ENCODE measurements at regions not wholly inside any gene's neighbourhood (a gene's known extent, or its start where the extent isn't known, plus 50 kb on each side); places are given as distances from the start of the nearest gene placed in this dataset.

DNA sequence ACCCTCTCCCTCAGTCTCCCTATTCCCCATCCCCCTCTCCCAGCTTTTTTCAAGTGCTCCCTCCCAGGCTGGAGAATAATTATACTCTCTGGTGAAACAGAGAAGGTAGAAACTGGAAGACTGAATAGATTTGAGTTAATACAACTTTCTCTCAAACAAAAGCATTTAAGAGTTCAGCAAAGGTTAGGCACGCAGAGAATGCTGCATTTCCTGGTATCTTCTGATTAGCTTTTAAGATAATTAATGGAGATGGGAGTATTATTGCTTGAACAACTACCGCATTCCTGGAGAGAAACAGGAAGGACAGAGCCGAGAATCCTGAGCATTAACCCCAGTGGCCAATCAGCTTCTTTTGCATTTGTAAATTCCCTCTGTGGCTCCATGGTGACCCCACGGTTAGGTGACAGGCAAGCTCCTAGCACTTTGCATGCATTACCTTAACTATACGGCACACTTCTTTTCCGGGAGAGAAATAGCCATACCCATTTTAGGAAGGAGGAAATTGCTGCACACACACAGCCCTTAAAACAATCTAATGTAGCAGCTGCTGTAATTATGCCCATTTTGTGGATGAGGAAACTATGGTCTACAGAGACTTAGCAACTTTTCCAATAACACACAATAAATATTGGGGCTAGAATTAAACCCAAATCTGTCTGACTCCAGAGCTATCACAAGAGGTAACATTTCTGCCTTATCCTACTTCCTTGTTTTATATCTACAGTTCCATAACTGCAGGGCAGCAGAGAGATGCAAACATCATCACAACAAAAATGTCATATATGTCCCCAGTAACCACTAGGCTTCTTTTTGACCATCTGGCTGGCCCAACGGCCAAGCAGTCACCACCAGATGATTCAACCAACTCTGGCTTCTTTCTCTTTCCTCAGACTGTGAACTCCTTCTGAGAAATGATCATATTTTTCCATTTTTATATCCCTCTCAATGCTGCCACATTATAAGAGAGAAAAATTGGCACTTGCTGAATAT is 169.9 kb downstream of the CD24 start:
- Histone ChIP-seq H3K4me1 (replicated peaks; ENCODE audit: insufficient read depth) (peaks cover 24% of the 10 kb centered on the region), H3K27me3 (ENCODE audit: insufficient read depth, low read depth) (no peaks in the 10 kb centered on the region), H3K4me3 (no peak overlapping the region), H3K79me2 (ENCODE audit: low read depth) (no peaks in the 10 kb centered on the region), H3K27ac (peak overlapping the region; percentile 38), H3K9me3 (ENCODE audit: insufficient read depth, low read depth) (peaks cover 17% of the 10 kb centered on the region; the same call in 1 of the 2 replicates), H3F3A (ENCODE audit: insufficient read depth, low read depth) (peaks cover 8% of the 10 kb centered on the region), H3K9me2 (ENCODE audit: insufficient read depth) (no peaks in the 10 kb centered on the region), H2AFZ (no peak overlapping the region), H4K20me1 (ENCODE audit: insufficient read depth) (no peaks in the 10 kb centered on the region), H3K4me2 (0 out of 2 replicates have a peak overlapping the region, but pooled peaks have one; percentile 13), H3K36me3 (ENCODE audit: low read depth) (no peaks in the 10 kb centered on the region)
- TF ChIP-seq, protein P1, sequence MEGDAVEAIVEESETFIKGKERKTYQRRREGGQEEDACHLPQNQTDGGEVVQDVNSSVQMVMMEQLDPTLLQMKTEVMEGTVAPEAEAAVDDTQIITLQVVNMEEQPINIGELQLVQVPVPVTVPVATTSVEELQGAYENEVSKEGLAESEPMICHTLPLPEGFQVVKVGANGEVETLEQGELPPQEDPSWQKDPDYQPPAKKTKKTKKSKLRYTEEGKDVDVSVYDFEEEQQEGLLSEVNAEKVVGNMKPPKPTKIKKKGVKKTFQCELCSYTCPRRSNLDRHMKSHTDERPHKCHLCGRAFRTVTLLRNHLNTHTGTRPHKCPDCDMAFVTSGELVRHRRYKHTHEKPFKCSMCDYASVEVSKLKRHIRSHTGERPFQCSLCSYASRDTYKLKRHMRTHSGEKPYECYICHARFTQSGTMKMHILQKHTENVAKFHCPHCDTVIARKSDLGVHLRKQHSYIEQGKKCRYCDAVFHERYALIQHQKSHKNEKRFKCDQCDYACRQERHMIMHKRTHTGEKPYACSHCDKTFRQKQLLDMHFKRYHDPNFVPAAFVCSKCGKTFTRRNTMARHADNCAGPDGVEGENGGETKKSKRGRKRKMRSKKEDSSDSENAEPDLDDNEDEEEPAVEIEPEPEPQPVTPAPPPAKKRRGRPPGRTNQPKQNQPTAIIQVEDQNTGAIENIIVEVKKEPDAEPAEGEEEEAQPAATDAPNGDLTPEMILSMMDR (conservative IDR thresholded peaks at IDR 0.05): no peak
- no peak for TF ChIP-seq EZH2 (IDR thresholded peaks at IDR 0.05; ENCODE audit: low read depth)
- CTCF ChIA-PET: interaction anchor here (0.6 to 0.9 kb wide), 2 partner anchors 36 to 196 kb away, joined by 4 to 6 read pairs; no protein-coding TSS in a partner anchor
- intact Hi-C loops (cut with micrococcal nuclease; ENCODE audit: unreplicated experiment): loop anchor here (1.0 kb wide), 1 partner anchor 66 kb away; no protein-coding TSS in a partner anchor
- peak; percentile 65 to 84 for DNase-seq
- POLR2A ChIA-PET (ENCODE audit: unreplicated experiment): interaction anchor here (0.6 to 0.7 kb wide), 3 partner anchors 21 to 65 kb away, joined by 4 to 8 read pairs (median 4); no protein-coding TSS in a partner anchor
- BruUV-seq (replicated peaks): no TSS peak

DNA sequence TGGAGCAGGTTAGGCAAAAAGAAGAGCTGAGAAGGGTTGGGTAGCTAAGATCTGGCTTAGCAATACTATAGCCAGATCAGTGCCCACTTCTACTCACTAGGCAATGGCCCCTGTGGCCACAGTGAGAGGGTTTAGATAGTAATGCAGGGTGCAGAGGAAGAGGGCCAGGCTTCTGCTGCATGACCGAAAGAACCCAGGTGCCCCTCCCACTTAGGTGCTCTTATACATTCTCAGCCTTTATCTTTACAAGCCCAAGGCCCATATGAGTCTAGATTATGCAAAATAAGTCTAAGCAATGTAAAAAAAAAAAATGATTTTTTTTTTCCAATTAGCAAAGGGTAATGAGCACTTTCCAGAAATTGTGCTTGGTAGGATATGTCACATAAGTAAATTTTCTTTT is 171.3 kb downstream of the CD24 start:
- ChIA-PET CTCF (interaction anchor here (0.5 kb wide), 1 partner anchor 172 kb away, joined by 8 read pairs; no protein-coding TSS in a partner anchor), POLR2A (ENCODE audit: unreplicated experiment) (interaction anchor here (0.7 kb wide), 1 partner anchor 55 kb away, joined by 4 read pairs; no protein-coding TSS in a partner anchor)
- no peak overlapping the region for H3K27ac ChIP-seq

GRCh38 chr6:106802139-106802538 is 172.4 kb downstream of the CD24 start:
- no peak overlapping the region for H3K27ac ChIP-seq
- TF ChIP-seq EZH2 (IDR thresholded peaks at IDR 0.05; ENCODE audit: low read depth): no peak
- TF ChIP-seq, protein P1 (conservative IDR thresholded peaks at IDR 0.05): no peak
- POLR2A ChIA-PET (ENCODE audit: unreplicated experiment): no interaction called here

More for the DNA sequence above, 171.3 kb downstream of the CD24 start:
- no TSS peak for BruUV-seq (replicated peaks)
- no peak for DNase-seq
- H3F3A ChIP-seq (ENCODE audit: insufficient read depth, low read depth): peaks cover 18% of the 10 kb centered on the region
- H3K9me3 ChIP-seq (ENCODE audit: insufficient read depth, low read depth): peaks cover 9% of the 10 kb centered on the region; the same call in 1 of the 2 replicates
- H3K36me3 ChIP-seq (ENCODE audit: low read depth): no peaks in the 10 kb centered on the region
- H3K4me2 ChIP-seq: no peak overlapping the region
- H3K4me1 ChIP-seq (replicated peaks; ENCODE audit: insufficient read depth): peaks cover 35% of the 10 kb centered on the region
- H2AFZ ChIP-seq: no peak overlapping the region
- TF ChIP-seq, protein P1 (conservative IDR thresholded peaks at IDR 0.05): no peak
- TF ChIP-seq EZH2 (IDR thresholded peaks at IDR 0.05; ENCODE audit: low read depth): no peak
- no peaks in the 10 kb centered on the region for H3K27me3 ChIP-seq (ENCODE audit: insufficient read depth, low read depth)
- H3K4me3 ChIP-seq: no peak overlapping the region
- intact Hi-C loops (cut with micrococcal nuclease; ENCODE audit: unreplicated experiment): no loop called here
- no peaks in the 10 kb centered on the region for H3K79me2 ChIP-seq (ENCODE audit: low read depth)
- H4K20me1 ChIP-seq (ENCODE audit: insufficient read depth): no peaks in the 10 kb centered on the region
- H3K9me2 ChIP-seq (ENCODE audit: insufficient read depth): no peaks in the 10 kb centered on the region

More at GRCh38 chr6:106802139-106802538, 172.4 kb downstream of the CD24 start:
- Histone ChIP-seq H3K4me2 (no peak overlapping the region), H4K20me1 (ENCODE audit: insufficient read depth) (no peaks in the 10 kb centered on the region), H3K79me2 (ENCODE audit: low read depth) (no peaks in the 10 kb centered on the region), H3K9me3 (ENCODE audit: insufficient read depth, low read depth) (peaks cover 1% of the 10 kb centered on the region; the same call in 1 of the 2 replicates), H3K9me2 (ENCODE audit: insufficient read depth) (no peaks in the 10 kb centered on the region), H3K36me3 (ENCODE audit: low read depth) (no peaks in the 10 kb centered on the region), H2AFZ (no peak overlapping the region), H3K4me1 (replicated peaks; ENCODE audit: insufficient read depth) (peaks cover 45% of the 10 kb centered on the region), H3F3A (ENCODE audit: insufficient read depth, low read depth) (peaks cover 28% of the 10 kb centered on the region), H3K27me3 (ENCODE audit: insufficient read depth, low read depth) (no peaks in the 10 kb centered on the region), H3K4me3 (no peak overlapping the region)
- intact Hi-C loops (cut with micrococcal nuclease; ENCODE audit: unreplicated experiment): no loop called here
- no TSS peak for BruUV-seq (replicated peaks)
- no peak for DNase-seq
- CTCF ChIA-PET: interaction anchor here (0.5 kb wide), 1 partner anchor 58 kb away, joined by 3 read pairs; no protein-coding TSS in a partner anchor

All from PC-9 (cell line).